K562 (cell line): ENCODE measurements at regions not wholly inside any gene's neighbourhood (a gene's known extent, or its start where the extent isn't known, plus 50 kb on each side); places are given as distances from the start of the nearest gene placed in this dataset.

Experiments used
- ATAC-seq: fragments of 200-7000 bp; cut with Tn5 transposase; 3 replicates; pipeline ENCODE4 v1.9.1; 2020; ENCODE audit warnings: moderate library complexity
- BruUV-seq: library from RNA; stranded (reverse); fragments of 400-500 nt; replicated peaks from 2 replicates; lab custom pipeline; 2021; lab: Mats Ljungman, UMichigan
- CTCF ChIA-PET: fragments of 300-600 bp; formaldehyde crosslinking; extraction: SDS; loops from one replicate; lab custom pipeline; 2021; ENCODE audit warnings: low intra/inter-chr PET ratio; lab: Yijun Ruan, JAX
- POLR2A ChIA-PET: fragments of 300-600, 350-650 bp; sonication (Branson Sonifier 250); formaldehyde crosslinking; extraction: SDS; loops from one replicate; lab custom pipeline; 2021; ENCODE audit warnings: antibody characterized with exemption, inconsistent platforms; lab: Yijun Ruan, JAX
- DNase-seq, 4 experiments: peaks; one replicate each; pipeline versions ENCODE4 v3.0.0 to v3.0.0-alpha.2; 2011 to 2018; ENCODE audit warnings: low spot score in 3 of 4, mixed read lengths in 3 of 4; ENCODE audit errors: extremely low read depth in 1 of 4
- FAIRE-seq: peaks from 2 replicates; lab custom pipeline; 2011; peaks lifted over from hg19 to GRCh38; lab: Jason Lieb, UNC
- H2AFZ ChIP-seq: 2 replicates; pipeline ENCODE4 v1.6.0; 2011; ENCODE audit warnings: low read depth, low read length, control low read depth, inconsistent platforms
- H3K27ac ChIP-seq: fragments of 200-600 bp; 3 replicates; pipeline ENCODE4 v1.8.0; 2011; ENCODE audit warnings: low read depth, mild to moderate bottlenecking, control low read depth, inconsistent platforms, low read length, moderate library complexity, mixed read lengths; ENCODE audit errors: extremely low read depth
- H3K27me3 ChIP-seq, 2 experiments: fragments of 300-600 bp in 1 of 2; 2 replicates in 1 of 2; 3 replicates in 1 of 2; pipeline versions ENCODE4 v1.6.0 to v1.8.0; 2011; ENCODE audit warnings: inconsistent platforms in 2 of 2, low read length in 2 of 2, mild to moderate bottlenecking in 1 of 2, mixed read lengths in 1 of 2, moderate library complexity in 1 of 2; ENCODE audit not compliant: control insufficient read depth in 2 of 2, insufficient read depth in 2 of 2
- H3K36me3 ChIP-seq: fragments of 300-600 bp; 3 replicates; pipeline ENCODE4 v1.8.0; 2011; ENCODE audit warnings: mild to moderate bottlenecking, low read length, inconsistent platforms; ENCODE audit not compliant: control insufficient read depth, insufficient read depth
- H3K4me1 ChIP-seq, 2 experiments: fragments of 200-600 bp in 1 of 2; replicated peaks in 1 of 2; 2 replicates in 1 of 2; 3 replicates in 1 of 2; pipeline versions ENCODE4 v1.5.1 to v1.8.0; 2011; ENCODE audit warnings: inconsistent platforms in 2 of 2, low read length in 2 of 2, mild to moderate bottlenecking in 1 of 2, mixed read lengths in 1 of 2, moderate library complexity in 1 of 2; ENCODE audit not compliant: control insufficient read depth in 2 of 2, insufficient read depth in 2 of 2
- H3K4me2 ChIP-seq: 2 replicates; pipeline ENCODE4 v1.6.1; 2011; ENCODE audit warnings: low read length, control low read depth, inconsistent platforms, mixed read lengths; ENCODE audit not compliant: insufficient read depth
- H3K4me3 ChIP-seq: fragments of 200-600 bp; sonication (generic), shearing (Covaris generic); 2 replicates; pipeline ENCODE4 v1.5.1; 2016; ENCODE audit warnings: control low read depth, inconsistent platforms
- H3K79me2 ChIP-seq: fragments of 200-600 bp; 3 replicates; pipeline ENCODE4 v1.8.0; 2011; ENCODE audit warnings: low read length, inconsistent platforms; ENCODE audit not compliant: control insufficient read depth, insufficient read depth
- H3K9ac ChIP-seq, 2 experiments: 2 replicates each; pipeline versions ENCODE4 v1.6.0 to v1.6.1; 2011; ENCODE audit warnings: low read depth in 2 of 2, low read length in 2 of 2, control low read depth in 1 of 2, inconsistent platforms in 1 of 2, mild to moderate bottlenecking in 1 of 2, mixed read lengths in 1 of 2; ENCODE audit not compliant: insufficient read depth in 1 of 2
- H3K9me1 ChIP-seq: one replicate; pipeline ENCODE4 v1.6.0; 2011; ENCODE audit warnings: inconsistent platforms, mild to moderate bottlenecking, low read length, moderate library complexity; ENCODE audit not compliant: control insufficient read depth, insufficient read depth
- H3K9me3 ChIP-seq: replicated peaks from 2 replicates; pipeline ENCODE4 v1.5.1; 2011; ENCODE audit warnings: low read depth, low read length, inconsistent platforms; ENCODE audit not compliant: control insufficient read depth, insufficient read depth
- H4K20me1 ChIP-seq: replicated peaks from 2 replicates; pipeline ENCODE4 v1.6.1; 2011; ENCODE audit warnings: low read length, inconsistent platforms, mixed read lengths; ENCODE audit not compliant: control insufficient read depth, insufficient read depth
- CHD2 ChIP-seq: IDR thresholded peaks from 2 replicates; pipeline ENCODE4 v1.6.1; 2011; ENCODE audit warnings: low read depth, low read length
- ZNF23 ChIP-seq: fragments of 250-450 bp; sonication (Bioruptor Pico); IDR thresholded peaks from 2 replicates; pipeline ENCODE4 v1.4.0; 2020; ENCODE audit warnings: mild to moderate bottlenecking
- ZNF583 ChIP-seq: fragments of 250-450 bp; sonication (Bioruptor Pico); IDR thresholded peaks from 2 replicates; pipeline ENCODE4 v1.4.0; 2020
- WGBS: fragments of 100-300 bp; shearing (Covaris generic); methylation state at CpG from one replicate; pipeline ENCODE4 v1.1.6; 2016; ENCODE audit warnings: low coverage, mixed read lengths; ENCODE audit not compliant: insufficient coverage; ENCODE audit errors: missing lambda C conversion rate; 5-methylcytosine and 5-hydroxymethylcytosine counted together
- in situ Hi-C: fragments of 300-500 bp; cut with MboI; formaldehyde crosslinking; loops from 4 replicates; pipeline ENCODE4 v1.15.0; 2018; ENCODE audit warnings: inconsistent platforms, mixed read lengths
- intact Hi-C: fragments of 100-400 bp; cut with micrococcal nuclease; formaldehyde crosslinking; loops from 2 replicates; pipeline ENCODE4 v1.14.2; 2022
- TF ChIP-seq, protein P1 (sequence below): fragments of 450-650 bp; IDR thresholded peaks from 2 replicates; pipeline ENCODE4 v1.6.1; 2016; ENCODE audit warnings: mild to moderate bottlenecking, moderate library complexity

- ChIA-PET CTCF (no interaction called here), POLR2A (interaction anchor here (0.7 kb wide), 1 partner anchor 40 kb away, joined by 3 read pairs; no protein-coding TSS in a partner anchor)
- H2AFZ ChIP-seq = no peak overlapping the region
- BruUV-seq = no TSS peak
- in situ Hi-C loops = no loop called here
- no peak overlapping the region for H3K27ac ChIP-seq
- H4K20me1 ChIP-seq = peaks cover 20% of the 10 kb centered on the region; the same call in 1 of the 2 replicates
- H3K4me2 ChIP-seq = no peak overlapping the region
- FAIRE-seq = no peak
- ATAC-seq = no peak
- no peaks in the 10 kb centered on the region for H3K79me2 ChIP-seq
- no peaks in the 10 kb centered on the region for H3K36me3 ChIP-seq
- WGBS = 1% methylated on average over 5 of the region's 5 CpGs
- H3K9me1 ChIP-seq = no peaks in the 10 kb centered on the region
- intact Hi-C loops = no loop called here
- H3K27me3 ChIP-seq = no peaks in the 10 kb centered on the region
- H3K4me3 ChIP-seq = no peak overlapping the region
- no peak overlapping the region for H3K9ac ChIP-seq
- no peaks in the 10 kb centered on the region for H3K9me3 ChIP-seq
- no peak for DNase-seq
- no peak for TF ChIP-seq ZNF583 (CRISPR knock-in tag)
- H3K4me1 ChIP-seq = no peaks in the 10 kb centered on the region
These were observed 520.2 kb downstream of the PTPRU start for GRCh38 chr1:29756498-29756897.

DNA sequence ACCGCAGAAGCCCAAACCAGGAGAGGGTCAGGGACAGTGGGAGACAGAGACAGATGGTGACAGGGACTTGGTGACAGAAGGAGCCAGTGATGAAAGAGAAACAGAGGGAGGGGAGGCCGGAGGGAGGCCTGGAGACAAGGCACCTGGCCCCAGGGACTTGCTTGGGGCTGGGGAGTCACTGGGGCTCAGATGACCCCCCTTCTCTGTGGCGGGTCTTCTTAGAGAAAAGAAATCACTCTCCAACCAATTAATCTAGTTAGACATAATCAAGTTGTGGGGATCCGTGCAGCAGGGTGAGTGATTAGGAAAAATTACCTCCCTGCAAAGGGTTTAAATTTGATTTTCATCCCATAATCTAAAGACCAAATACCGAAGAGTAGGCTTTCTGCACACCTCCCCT lies 519.8 kb downstream of the PTPRU start:
- no peak overlapping the region for H2AFZ ChIP-seq
- no peaks in the 10 kb centered on the region for H3K9me1 ChIP-seq
- H3K4me2 ChIP-seq = no peak overlapping the region
- no peaks in the 10 kb centered on the region for H3K9me3 ChIP-seq
- 0% methylated on average over 4 of the region's 5 CpGs for WGBS
- ChIA-PET CTCF (no interaction called here), POLR2A (no interaction called here)
- in situ Hi-C loops = no loop called here
- H3K36me3 ChIP-seq = no peaks in the 10 kb centered on the region
- FAIRE-seq (no peak), ATAC-seq (no peak), DNase-seq (no peak)
- intact Hi-C loops = no loop called here
- BruUV-seq = no TSS peak
- H3K4me1 ChIP-seq = no peaks in the 10 kb centered on the region
- H3K4me3 ChIP-seq = no peak overlapping the region
- H3K79me2 ChIP-seq = no peaks in the 10 kb centered on the region
- H3K9ac ChIP-seq = no peak overlapping the region
- no peaks in the 10 kb centered on the region for H3K27me3 ChIP-seq
- peaks cover 20% of the 10 kb centered on the region; the same call in 1 of the 2 replicates for H4K20me1 ChIP-seq
- H3K27ac ChIP-seq = no peak overlapping the region
- no peak for TF ChIP-seq CHD2
- TF ChIP-seq, protein P1, sequence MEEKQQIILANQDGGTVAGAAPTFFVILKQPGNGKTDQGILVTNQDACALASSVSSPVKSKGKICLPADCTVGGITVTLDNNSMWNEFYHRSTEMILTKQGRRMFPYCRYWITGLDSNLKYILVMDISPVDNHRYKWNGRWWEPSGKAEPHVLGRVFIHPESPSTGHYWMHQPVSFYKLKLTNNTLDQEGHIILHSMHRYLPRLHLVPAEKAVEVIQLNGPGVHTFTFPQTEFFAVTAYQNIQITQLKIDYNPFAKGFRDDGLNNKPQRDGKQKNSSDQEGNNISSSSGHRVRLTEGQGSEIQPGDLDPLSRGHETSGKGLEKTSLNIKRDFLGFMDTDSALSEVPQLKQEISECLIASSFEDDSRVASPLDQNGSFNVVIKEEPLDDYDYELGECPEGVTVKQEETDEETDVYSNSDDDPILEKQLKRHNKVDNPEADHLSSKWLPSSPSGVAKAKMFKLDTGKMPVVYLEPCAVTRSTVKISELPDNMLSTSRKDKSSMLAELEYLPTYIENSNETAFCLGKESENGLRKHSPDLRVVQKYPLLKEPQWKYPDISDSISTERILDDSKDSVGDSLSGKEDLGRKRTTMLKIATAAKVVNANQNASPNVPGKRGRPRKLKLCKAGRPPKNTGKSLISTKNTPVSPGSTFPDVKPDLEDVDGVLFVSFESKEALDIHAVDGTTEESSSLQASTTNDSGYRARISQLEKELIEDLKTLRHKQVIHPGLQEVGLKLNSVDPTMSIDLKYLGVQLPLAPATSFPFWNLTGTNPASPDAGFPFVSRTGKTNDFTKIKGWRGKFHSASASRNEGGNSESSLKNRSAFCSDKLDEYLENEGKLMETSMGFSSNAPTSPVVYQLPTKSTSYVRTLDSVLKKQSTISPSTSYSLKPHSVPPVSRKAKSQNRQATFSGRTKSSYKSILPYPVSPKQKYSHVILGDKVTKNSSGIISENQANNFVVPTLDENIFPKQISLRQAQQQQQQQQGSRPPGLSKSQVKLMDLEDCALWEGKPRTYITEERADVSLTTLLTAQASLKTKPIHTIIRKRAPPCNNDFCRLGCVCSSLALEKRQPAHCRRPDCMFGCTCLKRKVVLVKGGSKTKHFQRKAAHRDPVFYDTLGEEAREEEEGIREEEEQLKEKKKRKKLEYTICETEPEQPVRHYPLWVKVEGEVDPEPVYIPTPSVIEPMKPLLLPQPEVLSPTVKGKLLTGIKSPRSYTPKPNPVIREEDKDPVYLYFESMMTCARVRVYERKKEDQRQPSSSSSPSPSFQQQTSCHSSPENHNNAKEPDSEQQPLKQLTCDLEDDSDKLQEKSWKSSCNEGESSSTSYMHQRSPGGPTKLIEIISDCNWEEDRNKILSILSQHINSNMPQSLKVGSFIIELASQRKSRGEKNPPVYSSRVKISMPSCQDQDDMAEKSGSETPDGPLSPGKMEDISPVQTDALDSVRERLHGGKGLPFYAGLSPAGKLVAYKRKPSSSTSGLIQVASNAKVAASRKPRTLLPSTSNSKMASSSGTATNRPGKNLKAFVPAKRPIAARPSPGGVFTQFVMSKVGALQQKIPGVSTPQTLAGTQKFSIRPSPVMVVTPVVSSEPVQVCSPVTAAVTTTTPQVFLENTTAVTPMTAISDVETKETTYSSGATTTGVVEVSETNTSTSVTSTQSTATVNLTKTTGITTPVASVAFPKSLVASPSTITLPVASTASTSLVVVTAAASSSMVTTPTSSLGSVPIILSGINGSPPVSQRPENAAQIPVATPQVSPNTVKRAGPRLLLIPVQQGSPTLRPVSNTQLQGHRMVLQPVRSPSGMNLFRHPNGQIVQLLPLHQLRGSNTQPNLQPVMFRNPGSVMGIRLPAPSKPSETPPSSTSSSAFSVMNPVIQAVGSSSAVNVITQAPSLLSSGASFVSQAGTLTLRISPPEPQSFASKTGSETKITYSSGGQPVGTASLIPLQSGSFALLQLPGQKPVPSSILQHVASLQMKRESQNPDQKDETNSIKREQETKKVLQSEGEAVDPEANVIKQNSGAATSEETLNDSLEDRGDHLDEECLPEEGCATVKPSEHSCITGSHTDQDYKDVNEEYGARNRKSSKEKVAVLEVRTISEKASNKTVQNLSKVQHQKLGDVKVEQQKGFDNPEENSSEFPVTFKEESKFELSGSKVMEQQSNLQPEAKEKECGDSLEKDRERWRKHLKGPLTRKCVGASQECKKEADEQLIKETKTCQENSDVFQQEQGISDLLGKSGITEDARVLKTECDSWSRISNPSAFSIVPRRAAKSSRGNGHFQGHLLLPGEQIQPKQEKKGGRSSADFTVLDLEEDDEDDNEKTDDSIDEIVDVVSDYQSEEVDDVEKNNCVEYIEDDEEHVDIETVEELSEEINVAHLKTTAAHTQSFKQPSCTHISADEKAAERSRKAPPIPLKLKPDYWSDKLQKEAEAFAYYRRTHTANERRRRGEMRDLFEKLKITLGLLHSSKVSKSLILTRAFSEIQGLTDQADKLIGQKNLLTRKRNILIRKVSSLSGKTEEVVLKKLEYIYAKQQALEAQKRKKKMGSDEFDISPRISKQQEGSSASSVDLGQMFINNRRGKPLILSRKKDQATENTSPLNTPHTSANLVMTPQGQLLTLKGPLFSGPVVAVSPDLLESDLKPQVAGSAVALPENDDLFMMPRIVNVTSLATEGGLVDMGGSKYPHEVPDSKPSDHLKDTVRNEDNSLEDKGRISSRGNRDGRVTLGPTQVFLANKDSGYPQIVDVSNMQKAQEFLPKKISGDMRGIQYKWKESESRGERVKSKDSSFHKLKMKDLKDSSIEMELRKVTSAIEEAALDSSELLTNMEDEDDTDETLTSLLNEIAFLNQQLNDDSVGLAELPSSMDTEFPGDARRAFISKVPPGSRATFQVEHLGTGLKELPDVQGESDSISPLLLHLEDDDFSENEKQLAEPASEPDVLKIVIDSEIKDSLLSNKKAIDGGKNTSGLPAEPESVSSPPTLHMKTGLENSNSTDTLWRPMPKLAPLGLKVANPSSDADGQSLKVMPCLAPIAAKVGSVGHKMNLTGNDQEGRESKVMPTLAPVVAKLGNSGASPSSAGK = no peak
- no peak for TF ChIP-seq ZNF23 (CRISPR knock-in tag)
